Heart left ventricle (tissue), 16 donors: ENCODE measurements at regions not wholly inside any gene's neighbourhood (a gene's known extent, or its start where the extent isn't known, plus 50 kb on each side); places are given as distances from the start of the nearest gene placed in this dataset.

Experiments used
- ATAC-seq, 4 donors: fragments of 200-7000 bp; cut with Tn5 transposase; one replicate each; pipeline ENCODE4 v1.9.1; 2020 to 2022; ENCODE audit warnings: moderate library complexity in 4 of 4, mild to moderate bottlenecking in 3 of 4, moderate number of reproducible peaks in 1 of 4
- DNase-seq, 5 donors: peaks; one replicate each; pipeline ENCODE4 v3.0.0-alpha.2; 2020
- H3K27ac ChIP-seq, 12 donors: fragments of 200-600 bp; sonication (generic) in 4 of 12; one replicate each; pipeline versions ENCODE4 v1.5.0 to v1.8.0; 2016 to 2022; ENCODE audit warnings: mild to moderate bottlenecking in 2 of 12
- H3K27me3 ChIP-seq, 9 donors: fragments of 200-600 bp; sonication (generic) in 2 of 9; one replicate each; pipeline versions ENCODE4 v1.5.1 to v1.8.0; 2016 to 2022; ENCODE audit warnings: mild to moderate bottlenecking in 3 of 9
- H3K36me3 ChIP-seq, 9 donors: fragments of 200-600 bp; sonication (generic) in 2 of 9; one replicate each; pipeline versions ENCODE4 v1.5.0 to v1.8.0; 2018 to 2022; ENCODE audit warnings: mild to moderate bottlenecking in 2 of 9
- H3K4me1 ChIP-seq, 12 donors: fragments of 200-600 bp; sonication (generic) in 4 of 12; one replicate each; pipeline versions ENCODE4 v1.5.0 to v1.8.0; 2016 to 2022; ENCODE audit warnings: mild to moderate bottlenecking in 3 of 12
- H3K4me3 ChIP-seq, 12 donors: fragments of 200-600 bp; sonication (generic) in 4 of 12; one replicate each; pipeline versions ENCODE4 v1.5.0 to v1.8.0; 2017 to 2022; ENCODE audit warnings: mild to moderate bottlenecking in 9 of 12, moderate library complexity in 4 of 12
- H3K9me3 ChIP-seq, 12 donors: fragments of 200-600 bp; sonication (generic) in 4 of 12; one replicate each; pipeline versions ENCODE4 v1.5.0 to v1.8.0; 2016 to 2022; ENCODE audit warnings: mild to moderate bottlenecking in 1 of 12
- CTCF ChIP-seq, 12 donors: fragments of 200-600 bp; sonication (generic) in 4 of 12; IDR thresholded peaks; one replicate each; pipeline versions ENCODE4 v1.5.0 to v1.8.0; 2018 to 2022; ENCODE audit warnings: antibody characterized with exemption in 12 of 12, mild to moderate bottlenecking in 5 of 12
- POLR2A ChIP-seq, 2 donors: fragments of 450-650 bp; IDR thresholded peaks; one replicate each; pipeline ENCODE4 v1.6.1; 2017; ENCODE audit warnings: antibody characterized with exemption in 2 of 2, mild to moderate bottlenecking in 2 of 2, moderate library complexity in 2 of 2
- WGBS, 4 donors: extraction: QIAGEN DNeasy Blood & Tissue Kit in 2 of 4; methylation state at CpG; one replicate each; pipeline versions ENCODE4 v1.1.5 to v1.1.7; 2013 to 2018; 5-methylcytosine and 5-hydroxymethylcytosine counted together
- intact Hi-C, 10 donors: fragments of 100-400 bp; cut with DNase I; formaldehyde crosslinking; loops; one replicate each; pipeline versions ENCODE4 v1.11.1 to v1.14.2; 2022
- donor health status: ischemic (EF 13 %, LVEDD 7.1; RV severe dilation, severe dysfunction).
- donor health status: healthy with polysubstance abuse.
- donor health status: DM: no; HTN: yes; CAD: no.
- donor health status: DM: no; HTN: no; CAD: no.
- donor health status: ischemic (EF 25% LVEDD 6.9; RV normal size, moderate dysfunction).
- donor health status: ischemic (EF 25% LVEDD 5.7; RV mildly dilated, moderate dysfunction).
- donor health status: healthy.
- donor health status: DM: yes; HTN: yes; CAD: no.
- donor health status: ischemic (EF 35%, LVEDD 5.7; RV mildly dilated, moderate dysfunction).
- donor health status: nonischemic (EF 11% LVEDD 7.7; RV severe dilation, severe dysfunction).
- donor health status: DM: yes; HTN: yes; CAD: no.
- donor health status: PGD.
- donor health status: ischemic (EF 29% LVEDD 5.4; RV normal size, mild dysfunction).
- donor health status: nonischemic (EF 23%, LVEDD 6.1; RV moderate dilation, normal function).

GRCh38 chr1:79595931-79596330 lies 589.4 kb upstream of the ADGRL4 start:
- intact Hi-C loops, result no loop called here
- Histone ChIP-seq H3K36me3 (no peaks in the 10 kb centered on the region), H3K27ac (no peak overlapping the region), H3K27me3 (no peaks in the 10 kb centered on the region), H3K4me3 (no peak overlapping the region), H3K9me3 (peaks cover 0 to 10% (median 0%) of the 10 kb centered on the region in 12 donors), H3K4me1 (no peaks in the 10 kb centered on the region)
- 93 to 97% (median 95%) methylated on average over 1 of the region's 1 CpG for WGBS, 4 donors
- DNase-seq (no peak), ATAC-seq (no peak)
- no peak for TF ChIP-seq POLR2A (IDR thresholded peaks at IDR 0.05)

GRCh38 chr1:79594121-79594698 lies 587.7 kb upstream of the ADGRL4 start:
- no peak overlapping the region for H3K4me3 ChIP-seq
- no peak for TF ChIP-seq POLR2A (IDR thresholded peaks at IDR 0.05)
- ATAC-seq (no peak), DNase-seq (no peak)
- H3K27ac ChIP-seq, result no peak overlapping the region
- H3K4me1 ChIP-seq, result no peaks in the 10 kb centered on the region
- H3K36me3 ChIP-seq, result no peaks in the 10 kb centered on the region
- WGBS, 4 donors, result 84 to 91% (median 87%) methylated on average over 17 of the region's 17 CpGs
- intact Hi-C loops, result no loop called here
- no peaks in the 10 kb centered on the region for H3K9me3 ChIP-seq
- H3K27me3 ChIP-seq, result no peaks in the 10 kb centered on the region

GRCh38 chr1:79592707-79593106 lies 586.2 kb upstream of the ADGRL4 start:
- no peak for ATAC-seq
- WGBS, 4 donors, result 83 to 88% (median 85%) methylated on average over 1 of the region's 1 CpG
- Histone ChIP-seq H3K36me3 (no peaks in the 10 kb centered on the region), H3K27ac (no peak overlapping the region), H3K9me3 (no peaks in the 10 kb centered on the region), H3K4me1 (no peaks in the 10 kb centered on the region), H3K4me3 (no peak overlapping the region), H3K27me3 (no peaks in the 10 kb centered on the region)
- intact Hi-C loops, result no loop called here
- TF ChIP-seq POLR2A (IDR thresholded peaks at IDR 0.05) (no peak), CTCF (IDR thresholded peaks at IDR 0.05) (no peak)
- no peak for DNase-seq

GRCh38 chr1:79588719-79589118 lies 582.2 kb upstream of the ADGRL4 start:
- no peak overlapping the region for H3K4me3 ChIP-seq
- ATAC-seq (no peak), DNase-seq (no peak)
- H3K9me3 ChIP-seq, result no peaks in the 10 kb centered on the region
- H3K27me3 ChIP-seq, result no peaks in the 10 kb centered on the region
- WGBS, 4 donors, result 63 to 73% (median 65%) methylated on average over 2 of the region's 2 CpGs
- intact Hi-C loops, result no loop called here
- H3K36me3 ChIP-seq, result no peaks in the 10 kb centered on the region
- TF ChIP-seq CTCF (IDR thresholded peaks at IDR 0.05) (no peak), POLR2A (IDR thresholded peaks at IDR 0.05) (no peak)
- H3K27ac ChIP-seq, result no peak overlapping the region
- no peaks in the 10 kb centered on the region for H3K4me1 ChIP-seq

GRCh38 chr1:79587229-79587628 lies 580.7 kb upstream of the ADGRL4 start:
- DNase-seq (no peak), ATAC-seq (no peak)
- TF ChIP-seq CTCF (IDR thresholded peaks at IDR 0.05) (no peak), POLR2A (IDR thresholded peaks at IDR 0.05) (no peak)
- Histone ChIP-seq H3K27me3 (no peaks in the 10 kb centered on the region), H3K4me3 (no peak overlapping the region), H3K36me3 (no peaks in the 10 kb centered on the region), H3K27ac (no peak overlapping the region), H3K4me1 (no peaks in the 10 kb centered on the region), H3K9me3 (no peaks in the 10 kb centered on the region)
- intact Hi-C loops, result no loop called here
